ENCODE measurements at regions not wholly inside any gene's neighbourhood (a gene's known extent, or its start where the extent isn't known, plus 50 kb on each side); places are given as distances from the start of the nearest gene placed in this dataset.

DNA sequence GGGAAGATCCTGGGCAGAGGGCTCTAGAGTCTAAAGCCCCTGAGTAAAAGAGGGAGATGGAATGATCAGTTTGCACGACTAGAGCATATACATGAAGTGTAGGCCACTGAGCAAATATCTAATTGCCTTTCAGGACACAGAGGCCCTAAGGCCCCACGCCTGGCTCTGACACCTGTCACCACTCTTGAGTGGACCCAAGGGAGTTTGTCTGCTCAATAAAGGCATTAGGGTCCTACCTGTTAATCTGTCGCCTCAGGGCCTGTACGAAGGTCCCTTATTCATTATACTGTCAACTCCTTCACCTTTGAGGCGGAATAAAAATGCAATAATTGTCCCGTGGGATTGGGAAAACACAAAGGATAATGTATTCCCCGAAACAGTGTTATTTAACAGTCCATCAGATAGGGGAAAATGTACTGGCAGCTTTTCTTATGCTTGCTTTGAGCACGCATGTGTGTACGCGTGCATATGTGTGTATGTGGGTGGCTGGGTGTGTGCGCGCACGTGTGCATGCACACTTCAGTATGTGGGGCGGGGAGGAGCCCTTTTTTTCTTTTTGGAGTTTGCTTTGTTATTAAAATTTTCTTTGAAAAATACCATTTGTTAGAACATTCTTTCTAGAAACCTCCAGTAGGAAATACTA lies 161.8 kb upstream of the SERP2 start (continued):
- TF ChIP-seq, protein P1, sequence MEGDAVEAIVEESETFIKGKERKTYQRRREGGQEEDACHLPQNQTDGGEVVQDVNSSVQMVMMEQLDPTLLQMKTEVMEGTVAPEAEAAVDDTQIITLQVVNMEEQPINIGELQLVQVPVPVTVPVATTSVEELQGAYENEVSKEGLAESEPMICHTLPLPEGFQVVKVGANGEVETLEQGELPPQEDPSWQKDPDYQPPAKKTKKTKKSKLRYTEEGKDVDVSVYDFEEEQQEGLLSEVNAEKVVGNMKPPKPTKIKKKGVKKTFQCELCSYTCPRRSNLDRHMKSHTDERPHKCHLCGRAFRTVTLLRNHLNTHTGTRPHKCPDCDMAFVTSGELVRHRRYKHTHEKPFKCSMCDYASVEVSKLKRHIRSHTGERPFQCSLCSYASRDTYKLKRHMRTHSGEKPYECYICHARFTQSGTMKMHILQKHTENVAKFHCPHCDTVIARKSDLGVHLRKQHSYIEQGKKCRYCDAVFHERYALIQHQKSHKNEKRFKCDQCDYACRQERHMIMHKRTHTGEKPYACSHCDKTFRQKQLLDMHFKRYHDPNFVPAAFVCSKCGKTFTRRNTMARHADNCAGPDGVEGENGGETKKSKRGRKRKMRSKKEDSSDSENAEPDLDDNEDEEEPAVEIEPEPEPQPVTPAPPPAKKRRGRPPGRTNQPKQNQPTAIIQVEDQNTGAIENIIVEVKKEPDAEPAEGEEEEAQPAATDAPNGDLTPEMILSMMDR (conservative IDR thresholded peaks at IDR 0.05; ENCODE audit: low read depth in 2 of 2): no peak
- TF ChIP-seq, protein P2, sequence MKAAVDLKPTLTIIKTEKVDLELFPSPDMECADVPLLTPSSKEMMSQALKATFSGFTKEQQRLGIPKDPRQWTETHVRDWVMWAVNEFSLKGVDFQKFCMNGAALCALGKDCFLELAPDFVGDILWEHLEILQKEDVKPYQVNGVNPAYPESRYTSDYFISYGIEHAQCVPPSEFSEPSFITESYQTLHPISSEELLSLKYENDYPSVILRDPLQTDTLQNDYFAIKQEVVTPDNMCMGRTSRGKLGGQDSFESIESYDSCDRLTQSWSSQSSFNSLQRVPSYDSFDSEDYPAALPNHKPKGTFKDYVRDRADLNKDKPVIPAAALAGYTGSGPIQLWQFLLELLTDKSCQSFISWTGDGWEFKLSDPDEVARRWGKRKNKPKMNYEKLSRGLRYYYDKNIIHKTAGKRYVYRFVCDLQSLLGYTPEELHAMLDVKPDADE (IDR thresholded peaks at IDR 0.05): no peak

DNA sequence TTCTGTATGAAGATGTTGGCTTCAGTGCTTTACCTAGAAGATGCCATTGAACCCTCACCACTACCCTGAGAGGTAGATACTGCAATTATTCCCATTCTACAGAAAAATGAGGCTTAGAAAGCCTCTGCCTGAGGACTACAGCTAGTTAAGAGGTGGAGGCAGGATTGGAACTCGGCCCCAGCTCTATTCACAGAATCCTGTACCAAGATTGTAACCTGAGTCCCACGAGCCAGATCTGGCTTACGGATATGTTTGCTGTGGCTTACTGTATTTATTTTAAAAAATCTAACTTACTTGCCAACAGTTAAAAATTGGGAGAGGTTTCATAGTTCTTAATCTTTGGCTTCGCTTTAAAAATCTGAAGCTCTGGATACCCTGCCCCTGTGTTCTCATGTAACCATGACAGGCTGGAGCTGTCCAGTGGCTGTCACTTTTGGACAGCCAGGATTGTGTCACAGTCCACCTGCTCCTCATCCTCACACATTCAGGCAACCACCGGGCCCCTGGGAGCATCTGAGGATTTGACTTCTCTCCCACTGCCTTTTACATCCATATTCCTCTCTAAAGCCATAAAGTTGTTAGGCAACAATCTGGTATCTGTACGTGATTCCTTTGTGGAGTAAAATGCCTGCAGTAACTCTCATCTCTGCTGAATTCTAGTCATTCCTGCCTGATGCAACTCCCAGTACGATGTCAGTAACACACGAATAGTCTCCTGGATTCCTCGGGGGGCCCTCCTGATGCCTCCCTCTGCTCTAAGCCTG lies 160.8 kb upstream of the SERP2 start:
- Mint-ChIP-seq H3K27me3 (ENCODE audit: insufficient read depth, low read depth, poor library complexity) (peaks cover 13% of the 10 kb centered on the region), H3K9me3 (no peaks in the 10 kb centered on the region), H3K36me3 (ENCODE audit: low read depth) (no peaks in the 10 kb centered on the region), H3K27ac (0 out of 2 replicates have a peak overlapping the region, but pooled peaks have one; percentile 56), H3K4me1 (peaks cover 8% of the 10 kb centered on the region; the same call in 1 of the 3 replicates), H3K4me3 (no peak overlapping the region)
- ATAC-seq (no peak), DNase-seq (ENCODE audit: low spot score) (peak; percentile 19)
- H3K4me3 ChIP-seq: no peak overlapping the region
- 0 out of 2 replicates have a peak, but pooled peaks cover 3% of the 10 kb centered on the region for H3K9me2 ChIP-seq (ENCODE audit: insufficient read depth)
- no peaks in the 10 kb centered on the region for H3K27me3 ChIP-seq (ENCODE audit: insufficient read depth)
- H3K27ac ChIP-seq (ENCODE audit: low read depth): no peak overlapping the region
- H2AFZ ChIP-seq: no peak overlapping the region
- TF ChIP-seq JUNB (IDR thresholded peaks at IDR 0.05; ENCODE audit: unreplicated experiment) (no peak), CREB1 (CRISPR knock-in tag; IDR thresholded peaks at IDR 0.05; ENCODE audit: low read depth) (no peak), NANOG (IDR thresholded peaks at IDR 0.05; ENCODE audit: borderline replicate concordance) (no peak), STAT1 (IDR thresholded peaks at IDR 0.05; ENCODE audit: unreplicated experiment) (no peak), ZNF114 (CRISPR knock-in tag; IDR thresholded peaks at IDR 0.05) (no peak), EZH2phosphoT487 (IDR thresholded peaks at IDR 0.05; ENCODE audit: unreplicated experiment) (no peak)
- TF ChIP-seq, protein P3, sequence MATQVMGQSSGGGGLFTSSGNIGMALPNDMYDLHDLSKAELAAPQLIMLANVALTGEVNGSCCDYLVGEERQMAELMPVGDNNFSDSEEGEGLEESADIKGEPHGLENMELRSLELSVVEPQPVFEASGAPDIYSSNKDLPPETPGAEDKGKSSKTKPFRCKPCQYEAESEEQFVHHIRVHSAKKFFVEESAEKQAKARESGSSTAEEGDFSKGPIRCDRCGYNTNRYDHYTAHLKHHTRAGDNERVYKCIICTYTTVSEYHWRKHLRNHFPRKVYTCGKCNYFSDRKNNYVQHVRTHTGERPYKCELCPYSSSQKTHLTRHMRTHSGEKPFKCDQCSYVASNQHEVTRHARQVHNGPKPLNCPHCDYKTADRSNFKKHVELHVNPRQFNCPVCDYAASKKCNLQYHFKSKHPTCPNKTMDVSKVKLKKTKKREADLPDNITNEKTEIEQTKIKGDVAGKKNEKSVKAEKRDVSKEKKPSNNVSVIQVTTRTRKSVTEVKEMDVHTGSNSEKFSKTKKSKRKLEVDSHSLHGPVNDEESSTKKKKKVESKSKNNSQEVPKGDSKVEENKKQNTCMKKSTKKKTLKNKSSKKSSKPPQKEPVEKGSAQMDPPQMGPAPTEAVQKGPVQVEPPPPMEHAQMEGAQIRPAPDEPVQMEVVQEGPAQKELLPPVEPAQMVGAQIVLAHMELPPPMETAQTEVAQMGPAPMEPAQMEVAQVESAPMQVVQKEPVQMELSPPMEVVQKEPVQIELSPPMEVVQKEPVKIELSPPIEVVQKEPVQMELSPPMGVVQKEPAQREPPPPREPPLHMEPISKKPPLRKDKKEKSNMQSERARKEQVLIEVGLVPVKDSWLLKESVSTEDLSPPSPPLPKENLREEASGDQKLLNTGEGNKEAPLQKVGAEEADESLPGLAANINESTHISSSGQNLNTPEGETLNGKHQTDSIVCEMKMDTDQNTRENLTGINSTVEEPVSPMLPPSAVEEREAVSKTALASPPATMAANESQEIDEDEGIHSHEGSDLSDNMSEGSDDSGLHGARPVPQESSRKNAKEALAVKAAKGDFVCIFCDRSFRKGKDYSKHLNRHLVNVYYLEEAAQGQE (IDR thresholded peaks at IDR 0.05; ENCODE audit: unreplicated experiment): no peak
- no peaks in the 10 kb centered on the region for H4K20me1 ChIP-seq (replicated peaks; ENCODE audit: insufficient read depth)
- H3F3A ChIP-seq (replicated peaks; ENCODE audit: low read depth): no peaks in the 10 kb centered on the region
- H3K36me3 ChIP-seq (ENCODE audit: insufficient read depth): no peaks in the 10 kb centered on the region
- no peaks in the 10 kb centered on the region for H3K79me2 ChIP-seq (replicated peaks; ENCODE audit: insufficient read depth)
- H3K4me1 ChIP-seq (ENCODE audit: insufficient read depth): no peaks in the 10 kb centered on the region
- H3K4me2 ChIP-seq: no peak overlapping the region
